ENCODE measurements at regions not wholly inside any gene's neighbourhood (a gene's known extent, or its start where the extent isn't known, plus 50 kb on each side); places are given as distances from the start of the nearest gene placed in this dataset.

GRCh38 chr1:81710857-81711256, 89.9 kb upstream of the ADGRL2 start:
- no peak overlapping the region for H3K27ac Mint-ChIP-seq
- no peak for DNase-seq (ENCODE audit: low spot score)
- no peaks in the 10 kb centered on the region for H3K36me3 Mint-ChIP-seq (ENCODE audit: low read depth)
- intact Hi-C loops (cut with micrococcal nuclease), result no loop called here
- H3K27me3 Mint-ChIP-seq (ENCODE audit: low read depth), result no peaks in the 10 kb centered on the region
- no peak overlapping the region for H3K4me3 Mint-ChIP-seq (ENCODE audit: low read depth)
- H3K9me3 Mint-ChIP-seq, result no peaks in the 10 kb centered on the region
- H3K4me1 Mint-ChIP-seq (ENCODE audit: low read depth), result no peaks in the 10 kb centered on the region

- Mint-ChIP-seq H3K36me3 (ENCODE audit: low read depth) (no peaks in the 10 kb centered on the region), H3K27ac (no peak overlapping the region), H3K4me3 (ENCODE audit: low read depth) (no peak overlapping the region), H3K9me3 (peaks cover 3% of the 10 kb centered on the region), H3K27me3 (ENCODE audit: low read depth) (no peaks in the 10 kb centered on the region), H3K4me1 (ENCODE audit: low read depth) (no peaks in the 10 kb centered on the region)
- no peak for DNase-seq (ENCODE audit: low spot score)
- intact Hi-C loops (cut with micrococcal nuclease), result no loop called here
Measured at GRCh38 chr1:81708250-81708649, 92.5 kb upstream of the ADGRL2 start.

GRCh38 chr1:81706650-81707435, 93.9 kb upstream of the ADGRL2 start:
- Mint-ChIP-seq H3K9me3 (peaks cover 3% of the 10 kb centered on the region), H3K27me3 (ENCODE audit: low read depth) (no peaks in the 10 kb centered on the region), H3K27ac (no peak overlapping the region), H3K4me1 (ENCODE audit: low read depth) (no peaks in the 10 kb centered on the region), H3K36me3 (ENCODE audit: low read depth) (no peaks in the 10 kb centered on the region), H3K4me3 (ENCODE audit: low read depth) (no peak overlapping the region)
- DNase-seq (ENCODE audit: low spot score), result no peak
- intact Hi-C loops (cut with micrococcal nuclease), result no loop called here

DNA sequence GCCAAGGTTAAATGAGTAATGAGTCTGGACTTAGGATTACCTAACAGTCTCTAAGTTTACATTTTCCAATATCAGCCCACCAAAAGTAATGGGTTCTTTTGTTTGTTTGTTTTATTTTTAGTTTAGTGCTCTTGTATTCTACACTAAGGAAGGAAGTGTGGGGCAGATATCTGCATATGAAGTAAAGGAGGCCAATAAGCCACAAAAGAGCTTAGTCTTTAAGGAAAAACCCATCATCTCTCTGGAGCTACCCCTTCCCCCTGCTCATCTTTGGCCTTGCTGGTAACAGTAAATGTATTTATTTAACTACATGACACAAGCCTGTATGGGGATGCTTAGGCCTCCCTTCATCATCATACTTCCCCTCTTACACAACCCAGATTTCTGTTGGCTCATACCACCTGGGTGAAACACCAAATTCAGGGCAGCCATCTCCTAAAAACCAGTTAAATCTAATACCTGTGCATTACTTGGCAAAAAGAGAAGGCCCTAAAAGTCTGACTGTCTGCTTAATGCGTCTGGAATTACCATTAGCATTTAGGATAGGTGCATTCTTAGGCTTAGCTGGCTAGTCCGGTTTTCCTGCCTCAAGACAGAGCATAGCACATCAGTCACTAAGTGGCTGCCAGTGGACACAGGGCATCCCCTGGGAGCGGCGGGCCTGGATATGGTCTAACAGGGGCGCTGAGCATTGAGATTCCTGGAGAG, 96.8 kb upstream of the ADGRL2 start:
- no peaks in the 10 kb centered on the region for H3K4me1 Mint-ChIP-seq (ENCODE audit: low read depth)
- H3K36me3 Mint-ChIP-seq (ENCODE audit: low read depth), result no peaks in the 10 kb centered on the region
- DNase-seq (ENCODE audit: low spot score), result no peak
- H3K4me3 Mint-ChIP-seq (ENCODE audit: low read depth), result no peak overlapping the region
- H3K9me3 Mint-ChIP-seq, result peaks cover 3% of the 10 kb centered on the region
- intact Hi-C loops (cut with micrococcal nuclease), result no loop called here
- no peaks in the 10 kb centered on the region for H3K27me3 Mint-ChIP-seq (ENCODE audit: low read depth)
- no peak overlapping the region for H3K27ac Mint-ChIP-seq

DNA sequence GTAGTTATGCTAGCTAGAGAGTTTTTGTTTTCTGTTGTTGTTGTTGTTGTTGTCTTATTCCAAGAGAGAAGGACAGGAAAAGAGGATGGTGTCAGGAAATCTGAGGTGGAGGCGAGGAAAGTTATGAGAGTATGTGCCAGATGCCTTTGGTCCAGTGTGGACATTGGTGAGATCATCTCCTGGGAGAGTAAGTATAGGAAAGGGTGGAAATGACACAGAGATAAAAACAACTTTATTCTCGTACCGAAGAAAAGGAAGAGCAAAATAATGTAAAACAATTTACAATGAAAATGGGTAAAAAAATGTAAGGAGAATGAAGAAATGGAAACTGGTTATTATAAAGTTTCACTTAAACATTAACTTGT, 97.4 kb upstream of the ADGRL2 start:
- H3K4me1 Mint-ChIP-seq (ENCODE audit: low read depth), result no peaks in the 10 kb centered on the region
- H3K4me3 Mint-ChIP-seq (ENCODE audit: low read depth), result no peak overlapping the region
- peaks cover 3% of the 10 kb centered on the region for H3K9me3 Mint-ChIP-seq
- H3K27ac Mint-ChIP-seq, result no peak overlapping the region
- H3K27me3 Mint-ChIP-seq (ENCODE audit: low read depth), result no peaks in the 10 kb centered on the region
- intact Hi-C loops (cut with micrococcal nuclease), result no loop called here
- no peaks in the 10 kb centered on the region for H3K36me3 Mint-ChIP-seq (ENCODE audit: low read depth)
- no peak for DNase-seq (ENCODE audit: low spot score)

GRCh38 chr1:81702903-81703302, 97.8 kb upstream of the ADGRL2 start:
- H3K36me3 Mint-ChIP-seq (ENCODE audit: low read depth), result no peaks in the 10 kb centered on the region
- H3K27ac Mint-ChIP-seq, result no peak overlapping the region
- H3K4me3 Mint-ChIP-seq (ENCODE audit: low read depth), result no peak overlapping the region
- intact Hi-C loops (cut with micrococcal nuclease), result no loop called here
- H3K27me3 Mint-ChIP-seq (ENCODE audit: low read depth), result no peaks in the 10 kb centered on the region
- DNase-seq (ENCODE audit: low spot score), result no peak
- H3K4me1 Mint-ChIP-seq (ENCODE audit: low read depth), result no peaks in the 10 kb centered on the region
- H3K9me3 Mint-ChIP-seq, result peaks cover 3% of the 10 kb centered on the region

DNA sequence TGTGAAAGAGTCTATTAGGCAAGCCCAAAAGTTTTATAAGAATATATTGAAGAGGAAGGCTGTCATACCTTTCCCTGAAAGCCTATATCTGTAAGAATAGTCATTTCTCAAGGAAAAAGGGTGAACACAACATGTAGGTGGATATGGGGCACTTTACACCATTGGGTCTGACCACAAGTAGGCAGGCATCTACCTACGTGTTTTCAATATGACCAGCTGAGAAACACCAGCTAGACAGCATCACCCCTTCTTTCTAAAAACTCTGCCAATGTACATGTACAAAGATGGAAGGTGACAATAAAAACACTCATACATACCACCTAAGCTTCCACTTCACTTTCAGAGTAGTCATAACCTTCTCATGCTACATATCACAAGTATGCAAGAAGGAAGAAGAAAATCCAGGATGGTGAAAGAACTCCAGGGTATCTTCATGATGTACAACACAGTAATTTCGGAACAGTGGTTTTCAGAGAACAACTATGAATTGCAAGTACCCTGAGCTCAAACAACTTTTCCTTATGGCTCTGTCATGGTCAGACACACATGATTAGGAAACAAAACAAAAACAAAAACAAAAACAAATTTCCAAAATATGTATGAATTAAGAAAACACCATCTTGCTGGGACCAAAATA, 98.5 kb upstream of the ADGRL2 start:
- Mint-ChIP-seq H3K4me1 (ENCODE audit: low read depth) (no peaks in the 10 kb centered on the region), H3K4me3 (ENCODE audit: low read depth) (no peak overlapping the region), H3K27ac (no peak overlapping the region), H3K27me3 (ENCODE audit: low read depth) (no peaks in the 10 kb centered on the region), H3K9me3 (peaks cover 3% of the 10 kb centered on the region), H3K36me3 (ENCODE audit: low read depth) (no peaks in the 10 kb centered on the region)
- DNase-seq (ENCODE audit: low spot score), result no peak
- intact Hi-C loops (cut with micrococcal nuclease), result no loop called here

- Mint-ChIP-seq H3K4me3 (ENCODE audit: low read depth) (no peak overlapping the region), H3K27me3 (ENCODE audit: low read depth) (no peaks in the 10 kb centered on the region), H3K36me3 (ENCODE audit: low read depth) (no peaks in the 10 kb centered on the region), H3K9me3 (peaks cover 3% of the 10 kb centered on the region), H3K4me1 (ENCODE audit: low read depth) (no peaks in the 10 kb centered on the region), H3K27ac (no peak overlapping the region)
- no peak for DNase-seq (ENCODE audit: low spot score)
- intact Hi-C loops (cut with micrococcal nuclease), result no loop called here
Measured at GRCh38 chr1:81700728-81701470, 99.8 kb upstream of the ADGRL2 start.

DNA sequence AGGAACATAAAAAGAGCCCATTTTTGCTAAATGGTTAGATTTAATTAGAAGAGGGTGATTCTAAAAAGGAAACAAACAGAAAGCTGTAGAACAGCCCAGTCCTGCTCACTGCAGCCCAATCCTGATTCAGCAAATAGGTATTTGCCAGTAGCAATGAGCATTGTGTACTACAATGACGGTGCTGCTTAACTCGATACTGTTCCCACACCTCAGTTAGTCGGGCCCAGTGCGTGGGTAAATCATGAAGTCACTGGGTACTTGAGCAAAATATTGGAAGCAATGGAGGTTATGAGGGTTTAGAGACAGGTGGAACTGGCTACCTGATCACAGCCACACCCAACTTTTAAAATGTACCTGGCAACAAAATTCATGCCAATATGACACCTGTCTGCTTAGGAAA, 101.5 kb upstream of the ADGRL2 start:
- H3K9me3 Mint-ChIP-seq, result no peaks in the 10 kb centered on the region
- intact Hi-C loops (cut with micrococcal nuclease), result no loop called here
- H3K36me3 Mint-ChIP-seq (ENCODE audit: low read depth), result no peaks in the 10 kb centered on the region
- H3K27me3 Mint-ChIP-seq (ENCODE audit: low read depth), result no peaks in the 10 kb centered on the region
- H3K4me1 Mint-ChIP-seq (ENCODE audit: low read depth), result no peaks in the 10 kb centered on the region
- H3K27ac Mint-ChIP-seq, result no peak overlapping the region
- no peak for DNase-seq (ENCODE audit: low spot score)
- H3K4me3 Mint-ChIP-seq (ENCODE audit: low read depth), result no peak overlapping the region

DNA sequence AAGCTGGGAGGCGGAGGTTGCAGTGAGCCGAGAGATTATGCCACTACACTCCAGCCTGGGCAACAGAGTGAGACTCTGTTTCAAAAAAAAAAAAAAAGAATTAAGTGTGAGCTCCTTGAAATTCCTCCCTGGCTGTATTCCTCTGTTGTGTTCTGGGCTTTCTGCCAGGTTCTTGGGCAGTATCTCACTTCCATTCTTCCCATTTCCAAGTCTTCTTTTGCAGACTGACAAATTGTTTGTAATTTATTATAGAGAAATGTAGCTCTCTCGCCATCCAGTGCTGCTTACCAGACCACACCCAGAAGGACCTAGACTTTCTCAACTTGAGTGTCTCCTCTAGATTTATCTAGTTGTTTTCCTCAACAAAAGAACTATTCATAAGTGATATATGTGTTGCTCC, 105.0 kb upstream of the ADGRL2 start:
- intact Hi-C loops (cut with micrococcal nuclease), result no loop called here
- no peak for DNase-seq (ENCODE audit: low spot score)
- Mint-ChIP-seq H3K27ac (no peak overlapping the region), H3K4me3 (ENCODE audit: low read depth) (no peak overlapping the region), H3K36me3 (ENCODE audit: low read depth) (no peaks in the 10 kb centered on the region), H3K9me3 (no peaks in the 10 kb centered on the region), H3K27me3 (ENCODE audit: low read depth) (no peaks in the 10 kb centered on the region), H3K4me1 (ENCODE audit: low read depth) (no peaks in the 10 kb centered on the region)

- Mint-ChIP-seq H3K27me3 (ENCODE audit: low read depth) (no peaks in the 10 kb centered on the region), H3K4me3 (ENCODE audit: low read depth) (no peak overlapping the region), H3K36me3 (ENCODE audit: low read depth) (no peaks in the 10 kb centered on the region), H3K4me1 (ENCODE audit: low read depth) (no peaks in the 10 kb centered on the region), H3K9me3 (no peaks in the 10 kb centered on the region), H3K27ac (no peak overlapping the region)
- intact Hi-C loops (cut with micrococcal nuclease), result no loop called here
- no peak for DNase-seq (ENCODE audit: low spot score)
Measured at GRCh38 chr1:81693316-81693715, 107.4 kb upstream of the ADGRL2 start.

- DNase-seq (ENCODE audit: low spot score), result no peak
- intact Hi-C loops (cut with micrococcal nuclease), result no loop called here
- H3K9me3 Mint-ChIP-seq, result no peaks in the 10 kb centered on the region
- H3K4me1 Mint-ChIP-seq (ENCODE audit: low read depth), result no peaks in the 10 kb centered on the region
- no peaks in the 10 kb centered on the region for H3K27me3 Mint-ChIP-seq (ENCODE audit: low read depth)
- H3K4me3 Mint-ChIP-seq (ENCODE audit: low read depth), result no peak overlapping the region
- no peaks in the 10 kb centered on the region for H3K36me3 Mint-ChIP-seq (ENCODE audit: low read depth)
- H3K27ac Mint-ChIP-seq, result no peak overlapping the region
Measured at GRCh38 chr1:81690676-81691453, 109.9 kb upstream of the ADGRL2 start.

All from activated T-helper 2 cell treated with anti-CD3 and anti-CD28 coated beads, Interferon-gamma antibody, Interleukin-2, Interleukin-4, amounts not matched to agents 10 μg/mL and 5 μg/mL and 100 μg/mL, durations not matched to agents 14 hours and 24 hours and 36 hours (primary cell).